GM12891 (cell line): ENCODE measurements at regions not wholly inside any gene's neighbourhood (a gene's known extent, or its start where the extent isn't known, plus 50 kb on each side); places are given as distances from the start of the nearest gene placed in this dataset.

Experiments used
- PAX5 ChIP-seq: IDR thresholded peaks from 2 replicates; pipeline ENCODE4 v1.6.1; 2011; ENCODE audit warnings: low read length, moderate library complexity, mild to moderate bottlenecking; ENCODE audit not compliant: insufficient read depth, severe bottlenecking
- POLR2A ChIP-seq: IDR thresholded peaks from 2 replicates; pipeline ENCODE4 v1.6.1; 2011; ENCODE audit warnings: low read depth, low read length, control low read depth
- POLR2AphosphoS5 ChIP-seq: IDR thresholded peaks from 2 replicates; pipeline ENCODE4 v1.6.1; 2011; ENCODE audit warnings: low read depth, low read length, control low read depth
- POU2F2 ChIP-seq: IDR thresholded peaks from 2 replicates; pipeline ENCODE4 v1.6.1; 2011; ENCODE audit warnings: low read depth, mild to moderate bottlenecking, control low read depth, low read length, moderate library complexity
- TAF1 ChIP-seq: IDR thresholded peaks from 2 replicates; pipeline ENCODE4 v1.6.1; 2011; ENCODE audit warnings: low read depth, low read length, control low read depth

- TF ChIP-seq POLR2AphosphoS5: no peak
- TF ChIP-seq POLR2A: no peak
- no peak for TF ChIP-seq POU2F2
- no peak for TF ChIP-seq PAX5
- no peak for TF ChIP-seq TAF1
Observed at GRCh38 chr11:8772571-8773519, 90.3 kb downstream of the RPL27A start.
